Activated CD4-positive, alpha-beta memory T cell treated with anti-CD3 and anti-CD28 coated beads for 36 hours (primary cell): ENCODE measurements at regions not wholly inside any gene's neighbourhood (a gene's known extent, or its start where the extent isn't known, plus 50 kb on each side); places are given as distances from the start of the nearest gene placed in this dataset.
"Not testable (repeated sequence)": the region's sequence is repeated elsewhere in the genome, so short reads cannot be mapped to it uniquely, and the experiment has no call there.

Experiments used
- CTCF ChIA-PET: fragments of 350-600 bp; sonication (Branson Sonifier 250); formaldehyde crosslinking; loops from one replicate; lab custom pipeline; 2021; ENCODE audit warnings: antibody characterized with exemption, inconsistent platforms; lab: Charles Lee
- POLR2A ChIA-PET: fragments of 350-600 bp; sonication (Branson Sonifier 250); formaldehyde crosslinking; loops from one replicate; lab custom pipeline; 2021; ENCODE audit warnings: antibody characterized with exemption; lab: Charles Lee
- DNase-seq: peaks from one replicate; pipeline ENCODE4 v3.0.0-alpha.2; 2020
- H3K27ac Mint-ChIP-seq: one replicate; pipeline ENCODE4 v1.8.0; 2021; ENCODE audit warnings: mixed read lengths
- H3K27me3 Mint-ChIP-seq: one replicate; pipeline ENCODE4 v1.8.0; 2021; ENCODE audit warnings: mixed read lengths
- H3K36me3 Mint-ChIP-seq: one replicate; pipeline ENCODE4 v1.8.0; 2021; ENCODE audit warnings: mixed read lengths
- H3K4me1 Mint-ChIP-seq: one replicate; pipeline ENCODE4 v1.8.0; 2021; ENCODE audit warnings: low read depth, mixed read lengths
- H3K4me3 Mint-ChIP-seq: one replicate; pipeline ENCODE4 v1.8.0; 2021; ENCODE audit warnings: mild to moderate bottlenecking, mixed read lengths
- H3K9me3 Mint-ChIP-seq: one replicate; pipeline ENCODE4 v1.8.0; 2021; ENCODE audit warnings: mixed read lengths
- intact Hi-C: fragments of 100-400 bp; cut with micrococcal nuclease; formaldehyde crosslinking; loops from one replicate; pipeline ENCODE4 v1.15.1; 2023

- not testable (repeated sequence) for H3K27me3 Mint-ChIP-seq
Measured at GRCh38 chr1:206320227-206320626, 116.9 kb downstream of the SRGAP2 start.

DNA sequence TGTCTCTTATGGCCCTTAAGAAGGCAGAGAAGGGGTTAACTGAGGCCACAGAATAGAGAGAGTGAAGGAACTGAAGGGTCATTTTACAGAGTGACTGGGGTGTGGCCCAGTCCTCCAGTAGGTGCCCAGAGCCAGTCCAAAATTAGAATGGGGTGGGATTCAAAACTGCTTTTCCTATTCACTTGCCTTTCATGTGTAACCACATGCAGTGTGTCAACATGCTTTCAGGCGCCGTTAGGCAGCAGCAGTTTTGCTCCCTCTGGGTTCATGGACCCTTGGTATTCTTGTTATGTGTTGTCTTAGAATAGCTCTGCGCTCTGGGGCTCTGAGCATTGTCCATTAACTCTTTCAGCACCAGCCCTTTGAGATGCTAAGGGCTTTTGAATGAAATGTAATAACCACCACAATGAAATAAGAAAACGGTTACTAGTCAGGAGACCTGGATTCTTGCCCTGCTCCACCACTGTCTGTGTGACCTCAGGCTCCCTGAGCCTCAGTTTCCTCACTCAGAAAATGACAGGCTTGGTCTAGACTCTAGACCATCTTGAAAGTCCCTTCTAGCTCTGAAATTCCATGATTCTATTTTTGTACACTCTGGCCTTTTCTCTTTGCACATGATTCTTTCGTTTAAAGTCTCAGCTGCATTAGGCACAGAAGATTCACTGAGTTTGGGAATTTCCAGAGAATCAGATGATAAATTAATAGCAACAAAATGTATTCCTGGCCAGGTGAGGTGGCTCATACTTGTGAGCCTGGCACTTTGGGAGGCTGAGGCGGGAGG, 123.0 kb downstream of the SRGAP2 start:
- H3K9me3 Mint-ChIP-seq, H3K4me1 Mint-ChIP-seq, H3K4me3 Mint-ChIP-seq, H3K36me3 Mint-ChIP-seq, CTCF ChIA-PET, H3K27me3 Mint-ChIP-seq, POLR2A ChIA-PET, H3K27ac Mint-ChIP-seq, intact Hi-C loops, DNase-seq: not testable (repeated sequence)

More at GRCh38 chr1:206320227-206320626, 116.9 kb downstream of the SRGAP2 start:
- DNase-seq, H3K27ac Mint-ChIP-seq, CTCF ChIA-PET, POLR2A ChIA-PET, H3K4me3 Mint-ChIP-seq, intact Hi-C loops, H3K4me1 Mint-ChIP-seq, H3K9me3 Mint-ChIP-seq, H3K36me3 Mint-ChIP-seq: not testable (repeated sequence)

GRCh38 chr1:206331597-206331996, 128.3 kb downstream of the SRGAP2 start:
- H3K36me3 Mint-ChIP-seq, POLR2A ChIA-PET, CTCF ChIA-PET, H3K9me3 Mint-ChIP-seq, H3K4me3 Mint-ChIP-seq, H3K4me1 Mint-ChIP-seq, DNase-seq, H3K27ac Mint-ChIP-seq, intact Hi-C loops, H3K27me3 Mint-ChIP-seq: not testable (repeated sequence)

- CTCF ChIA-PET, H3K9me3 Mint-ChIP-seq, H3K27ac Mint-ChIP-seq, H3K4me3 Mint-ChIP-seq, H3K4me1 Mint-ChIP-seq, DNase-seq, POLR2A ChIA-PET, intact Hi-C loops, H3K27me3 Mint-ChIP-seq, H3K36me3 Mint-ChIP-seq: not testable (repeated sequence)
Measured at GRCh38 chr1:206333316-206333715, 130.0 kb downstream of the SRGAP2 start.

GRCh38 chr1:206333897-206334296, 130.6 kb downstream of the SRGAP2 start:
- H3K4me1 Mint-ChIP-seq, H3K36me3 Mint-ChIP-seq, DNase-seq, H3K4me3 Mint-ChIP-seq, H3K9me3 Mint-ChIP-seq, POLR2A ChIA-PET, H3K27ac Mint-ChIP-seq, intact Hi-C loops, H3K27me3 Mint-ChIP-seq, CTCF ChIA-PET: not testable (repeated sequence)

DNA sequence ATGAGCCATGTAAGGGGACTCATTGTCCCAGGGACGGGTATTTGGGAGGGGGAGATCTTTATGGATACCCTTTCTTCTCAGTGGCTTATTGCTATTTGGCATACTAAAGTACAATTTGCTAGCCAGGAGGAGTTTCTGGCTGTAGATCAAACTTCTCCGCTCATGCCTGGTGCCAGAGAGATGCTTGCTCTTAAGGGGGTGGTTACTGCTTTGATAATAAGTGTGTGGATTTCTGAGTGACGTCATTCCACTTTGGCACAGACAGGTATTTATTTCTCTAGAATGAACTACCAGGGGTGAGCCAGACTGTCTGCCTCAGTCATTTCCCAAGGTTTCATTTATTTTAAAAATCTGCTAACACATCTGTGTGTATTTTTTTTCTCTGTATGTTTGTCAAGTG, 131.1 kb downstream of the SRGAP2 start:
- H3K36me3 Mint-ChIP-seq, H3K4me3 Mint-ChIP-seq, POLR2A ChIA-PET, CTCF ChIA-PET, DNase-seq, H3K4me1 Mint-ChIP-seq, H3K27ac Mint-ChIP-seq, intact Hi-C loops, H3K27me3 Mint-ChIP-seq, H3K9me3 Mint-ChIP-seq: not testable (repeated sequence)

DNA sequence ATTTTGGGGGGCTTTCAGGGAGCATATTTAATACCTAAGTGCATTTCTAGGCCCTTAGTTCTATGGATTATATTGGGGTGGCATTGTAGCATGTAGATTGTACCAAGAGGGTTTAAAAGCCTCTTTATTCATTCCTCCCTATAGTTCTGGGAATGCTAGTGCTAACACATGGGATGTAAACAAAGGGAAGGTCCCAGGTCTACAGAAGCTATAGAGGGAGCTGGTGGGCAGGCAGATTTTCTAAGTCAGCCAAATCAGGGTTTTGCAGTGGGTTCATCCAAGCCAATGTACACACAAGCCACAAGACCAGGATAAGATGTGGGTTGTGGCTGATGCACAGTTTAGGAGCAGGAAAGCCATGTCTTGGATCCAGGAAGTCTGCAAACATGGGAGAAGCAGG, 131.8 kb downstream of the SRGAP2 start:
- POLR2A ChIA-PET, H3K27ac Mint-ChIP-seq, H3K9me3 Mint-ChIP-seq, H3K36me3 Mint-ChIP-seq, H3K4me3 Mint-ChIP-seq, intact Hi-C loops, DNase-seq, CTCF ChIA-PET, H3K4me1 Mint-ChIP-seq, H3K27me3 Mint-ChIP-seq: not testable (repeated sequence)

GRCh38 chr1:206335875-206336846, 132.8 kb downstream of the SRGAP2 start:
- POLR2A ChIA-PET, intact Hi-C loops, H3K9me3 Mint-ChIP-seq, DNase-seq, H3K27ac Mint-ChIP-seq, H3K4me3 Mint-ChIP-seq, H3K27me3 Mint-ChIP-seq, CTCF ChIA-PET, H3K4me1 Mint-ChIP-seq, H3K36me3 Mint-ChIP-seq: not testable (repeated sequence)

- H3K4me3 Mint-ChIP-seq, H3K36me3 Mint-ChIP-seq, intact Hi-C loops, POLR2A ChIA-PET, CTCF ChIA-PET, H3K27me3 Mint-ChIP-seq, DNase-seq, H3K27ac Mint-ChIP-seq, H3K4me1 Mint-ChIP-seq, H3K9me3 Mint-ChIP-seq: not testable (repeated sequence)
Measured at GRCh38 chr1:206337024-206337423, 133.3 kb upstream of the IKBKE start.

GRCh38 chr1:206350493-206351275, 119.6 kb upstream of the IKBKE start:
- H3K9me3 Mint-ChIP-seq, H3K27ac Mint-ChIP-seq, CTCF ChIA-PET, H3K36me3 Mint-ChIP-seq, intact Hi-C loops, H3K4me3 Mint-ChIP-seq, DNase-seq, H3K27me3 Mint-ChIP-seq, POLR2A ChIA-PET, H3K4me1 Mint-ChIP-seq: not testable (repeated sequence)

- H3K4me3 Mint-ChIP-seq, intact Hi-C loops, H3K4me1 Mint-ChIP-seq, POLR2A ChIA-PET, H3K36me3 Mint-ChIP-seq, DNase-seq, CTCF ChIA-PET, H3K27ac Mint-ChIP-seq, H3K27me3 Mint-ChIP-seq, H3K9me3 Mint-ChIP-seq: not testable (repeated sequence)
Measured at GRCh38 chr1:206351276-206352052, 118.8 kb upstream of the IKBKE start.
